Left forelimb (tissue), 1 donor: ENCODE measurements at regions not wholly inside any gene's neighbourhood (a gene's known extent, or its start where the extent isn't known, plus 50 kb on each side); places are given as distances from the start of the nearest gene placed in this dataset.

Experiments
- DNase-seq: peaks from one replicate; pipeline ENCODE4 v3.0.0-alpha.2; 2018; ENCODE audit warnings: low spot score

GRCh38 chr1:216916890-216917438 is 193.7 kb upstream of the ESRRG start:
- no peak for DNase-seq

DNA sequence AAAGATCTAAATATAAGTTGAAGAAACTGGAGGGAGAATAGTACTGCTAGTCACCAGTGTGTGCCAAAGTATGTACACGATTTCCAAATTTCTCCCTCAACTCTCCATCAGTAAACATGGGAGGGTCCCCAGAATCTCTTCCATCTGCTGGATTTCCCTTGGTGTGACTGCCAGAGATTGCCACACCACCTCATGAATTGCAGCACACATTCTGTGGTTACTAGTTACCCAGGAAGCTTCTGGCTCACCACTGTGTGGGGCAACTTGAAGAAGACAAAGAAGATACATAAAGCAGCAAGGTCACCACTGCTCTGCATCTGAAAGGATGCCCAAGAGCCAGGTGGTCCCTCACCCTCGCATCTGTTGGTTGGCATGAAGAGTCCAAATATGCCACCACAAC is 191.7 kb upstream of the ESRRG start:
- no peak for DNase-seq

DNA sequence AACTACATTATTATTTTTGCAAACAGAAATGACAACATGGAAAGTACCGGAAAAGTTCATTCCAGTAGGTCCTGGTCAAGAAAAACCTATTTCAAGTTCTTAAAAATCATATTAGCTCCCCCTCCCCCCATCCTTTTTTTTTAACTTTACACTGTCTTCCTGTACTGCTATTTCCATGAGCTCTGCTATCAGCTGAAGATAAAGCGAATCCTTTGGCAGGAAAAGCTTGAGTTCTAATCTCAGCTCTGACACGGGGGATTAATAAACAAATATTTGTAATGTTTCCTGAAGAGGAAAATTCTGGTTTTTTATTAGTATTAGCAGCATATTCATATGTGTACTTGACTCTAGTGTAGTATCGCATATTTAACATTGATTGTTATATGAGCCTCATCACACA is 190.7 kb upstream of the ESRRG start:
- no peak for DNase-seq

DNA sequence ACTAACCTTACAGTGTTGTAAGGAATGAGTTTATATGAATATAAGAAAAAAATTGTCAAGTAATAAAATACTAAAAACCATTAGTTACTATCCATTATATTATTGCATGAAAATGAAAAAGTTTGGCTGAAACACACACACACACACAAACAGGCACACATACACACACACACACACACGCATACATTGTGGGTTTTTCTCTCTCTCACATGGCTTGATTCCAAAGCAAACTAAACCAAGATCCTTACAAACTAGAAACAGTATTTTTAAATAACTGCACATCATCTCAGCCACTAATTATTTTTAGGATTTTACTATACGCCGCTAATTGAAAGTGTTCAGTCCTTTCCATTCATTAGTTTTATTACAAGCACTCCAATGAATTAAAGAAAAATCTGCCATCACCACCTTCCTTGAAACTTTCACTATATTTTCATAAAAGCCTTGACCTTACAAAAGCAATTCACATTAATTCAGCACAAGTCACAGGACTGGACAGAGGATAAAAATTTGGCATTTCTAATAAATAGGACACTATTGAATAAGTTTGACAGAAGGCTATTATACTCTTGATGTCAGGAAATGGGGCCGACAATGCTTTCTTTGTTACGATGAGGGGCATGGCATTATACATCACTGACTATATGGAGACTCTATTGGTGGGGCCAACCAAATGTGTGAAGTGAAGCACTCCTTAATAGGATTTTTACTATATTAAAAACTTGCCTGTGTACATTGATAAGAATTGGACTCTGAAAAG is 187.0 kb upstream of the ESRRG start:
- no peak for DNase-seq

DNA sequence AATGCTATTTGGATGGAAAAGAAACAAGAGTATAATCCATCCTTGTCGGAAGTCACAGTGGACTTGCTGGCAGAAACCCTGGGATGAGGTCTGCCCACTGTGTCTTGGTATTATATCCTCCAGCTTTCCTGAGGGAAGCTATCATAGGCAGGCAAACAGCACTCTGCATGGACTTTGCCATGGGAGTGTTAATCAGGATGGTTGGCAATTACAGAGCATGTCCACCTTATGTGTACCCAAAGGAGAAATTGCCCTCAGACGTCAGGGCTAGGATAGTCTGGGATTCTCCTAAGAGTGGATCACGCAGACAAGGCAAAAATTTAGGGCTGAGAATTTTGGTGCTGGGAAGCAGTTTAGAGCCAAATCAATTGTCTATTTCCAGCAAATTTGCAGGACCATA is 184.9 kb upstream of the ESRRG start:
- no peak for DNase-seq

DNA sequence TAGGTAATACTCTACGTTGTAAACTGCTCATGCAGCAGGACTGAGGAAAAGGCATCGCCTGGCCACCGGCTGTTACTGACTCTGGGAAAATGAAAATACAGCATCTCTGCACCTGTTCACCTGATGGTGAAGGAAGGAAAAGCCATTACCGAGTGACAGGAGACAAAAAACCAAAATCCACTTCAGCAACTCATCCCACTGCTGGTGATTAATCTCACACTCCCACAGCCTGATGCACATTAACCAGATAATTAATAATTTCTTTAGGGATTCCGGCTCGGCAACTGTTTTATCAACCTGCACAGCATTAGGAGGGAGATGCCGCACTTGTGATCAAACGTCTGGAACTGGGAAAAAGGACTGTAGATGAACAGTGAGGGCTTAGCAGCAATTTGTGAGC is 183.9 kb upstream of the ESRRG start:
- no peak for DNase-seq

- no peak for DNase-seq
Observed at GRCh38 chr1:216905781-216906180, 182.6 kb upstream of the ESRRG start.

GRCh38 chr1:216905137-216905536 is 181.9 kb upstream of the ESRRG start:
- no peak for DNase-seq

DNA sequence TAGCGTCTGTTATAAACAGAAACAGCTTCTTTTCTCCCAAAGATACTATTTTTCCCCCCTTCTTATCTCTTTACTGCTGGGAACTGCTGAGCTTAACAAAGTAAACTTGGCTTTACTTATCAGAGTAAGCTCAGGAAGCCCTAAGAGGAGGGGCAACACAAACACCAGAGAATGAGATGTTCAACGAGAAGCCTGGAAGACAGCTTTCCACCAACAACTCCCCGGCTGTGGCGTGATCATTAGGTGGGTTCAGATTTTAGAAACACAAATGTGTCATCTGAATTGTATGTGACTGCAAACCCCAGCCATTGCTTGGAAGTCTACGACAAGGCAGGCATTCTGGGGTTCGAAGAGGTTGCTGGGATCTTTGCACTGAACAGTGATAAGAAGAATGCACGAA is 181.2 kb upstream of the ESRRG start:
- DNase-seq: no peak

DNA sequence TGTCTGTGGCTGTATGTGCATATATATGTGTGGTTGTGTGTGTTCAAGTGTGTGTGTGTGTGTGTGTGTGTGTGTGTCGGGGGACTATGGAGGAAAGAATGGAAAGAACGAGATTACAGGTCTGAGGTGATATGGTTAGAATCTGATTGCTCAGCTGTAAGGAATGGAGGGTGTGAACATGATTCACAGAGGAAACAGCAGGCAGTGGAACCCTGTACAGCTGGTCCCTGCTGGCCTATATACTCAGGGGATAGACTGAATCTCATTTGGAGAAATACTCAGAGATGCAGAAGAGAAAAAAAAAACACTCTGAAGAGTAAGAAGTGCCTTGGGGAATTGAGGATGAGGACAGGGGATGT is 180.1 kb upstream of the ESRRG start:
- DNase-seq: no peak

DNA sequence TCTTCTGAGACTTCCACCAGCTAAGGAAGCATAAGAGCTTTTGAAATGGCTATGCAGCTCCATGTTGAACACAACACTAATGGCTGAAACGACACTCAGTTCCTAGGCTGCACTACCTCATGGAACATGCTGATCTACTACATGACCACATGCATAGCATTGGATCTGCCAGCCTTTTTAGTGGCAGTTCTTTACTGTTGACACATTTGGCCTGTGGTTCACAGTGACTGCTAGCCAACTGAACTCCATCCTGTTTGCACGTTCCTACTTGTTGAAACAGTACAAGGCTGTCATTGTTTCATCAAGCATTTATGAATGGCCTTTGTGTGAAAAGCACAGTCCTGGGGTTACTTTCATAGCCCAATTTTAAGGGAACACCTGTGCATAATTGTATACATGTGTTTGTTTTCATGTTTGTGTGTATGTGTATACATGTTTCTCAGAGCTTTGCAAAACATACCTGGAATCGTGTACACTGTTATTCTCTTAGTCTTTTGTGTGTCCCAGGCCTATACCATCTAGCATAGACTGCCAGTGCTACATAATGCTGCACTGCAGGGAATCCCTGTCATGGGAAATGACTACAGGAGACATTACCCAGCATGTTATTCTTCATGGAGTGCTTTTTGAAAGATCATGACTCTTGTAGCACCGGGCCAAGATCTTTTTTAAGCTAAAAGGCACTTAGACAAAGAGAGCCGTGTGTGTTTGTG is 179.6 kb upstream of the ESRRG start:
- DNase-seq: no peak

DNA sequence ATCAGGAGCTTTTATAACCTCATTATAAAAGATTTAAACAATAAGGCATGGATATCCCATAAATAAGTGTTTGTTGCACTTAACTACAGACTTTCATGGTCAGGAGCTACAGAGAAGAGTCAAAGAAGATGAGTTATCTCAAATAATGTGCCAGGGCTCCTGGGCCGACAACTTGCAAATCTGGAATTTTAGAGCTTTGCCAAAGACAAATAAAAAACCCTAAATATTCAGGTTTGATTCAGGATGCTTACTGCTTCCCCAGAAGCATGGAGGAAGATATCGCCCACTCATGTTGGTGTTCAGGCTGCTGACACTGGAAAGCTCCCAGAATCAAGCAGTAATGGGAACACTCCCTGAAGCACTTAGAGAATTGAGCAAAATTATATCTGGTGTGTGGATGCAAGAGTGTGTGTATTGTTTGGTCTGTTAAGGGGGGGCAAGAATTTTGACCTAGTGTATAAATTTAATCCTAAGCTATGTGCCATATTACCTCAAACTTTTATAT is 176.9 kb upstream of the ESRRG start:
- DNase-seq: no peak

DNA sequence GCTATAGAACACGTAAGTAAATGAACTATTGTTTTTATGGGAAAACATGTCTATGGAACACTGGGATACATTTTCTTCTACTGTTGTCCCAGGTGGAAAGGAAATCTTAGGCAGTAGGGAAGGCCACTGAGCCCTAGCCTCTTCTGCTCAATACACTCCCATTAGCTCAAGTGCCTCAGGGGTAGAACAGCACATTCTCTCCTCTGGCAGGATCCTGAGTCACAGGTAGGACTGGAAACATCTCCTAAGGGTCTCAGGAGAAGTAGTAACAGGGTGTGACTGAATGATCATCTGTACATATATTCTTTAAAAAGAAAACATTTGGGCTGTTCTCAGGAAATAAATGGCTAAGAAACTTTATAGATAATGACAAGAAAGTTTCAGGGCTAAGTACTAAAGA is 175.6 kb upstream of the ESRRG start:
- no peak for DNase-seq

DNA sequence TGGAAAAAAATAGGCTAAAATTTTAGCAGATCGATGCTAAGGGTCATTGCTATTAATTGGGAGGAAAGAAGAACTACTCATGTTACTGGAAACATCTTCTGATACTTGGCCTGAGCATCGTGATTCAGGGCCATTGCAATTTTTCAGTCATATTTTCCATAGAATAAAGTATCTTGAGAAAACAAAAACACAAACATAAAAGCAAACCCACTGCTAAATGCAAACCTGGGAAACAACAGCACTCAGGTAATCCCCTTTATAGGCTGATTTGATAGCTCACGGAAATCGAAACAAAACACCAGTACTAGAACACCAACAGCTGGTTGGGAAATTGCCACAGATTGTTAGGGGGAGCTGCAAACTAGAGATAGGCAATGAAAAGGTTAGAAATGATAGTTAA is 172.9 kb upstream of the ESRRG start:
- DNase-seq: no peak

DNA sequence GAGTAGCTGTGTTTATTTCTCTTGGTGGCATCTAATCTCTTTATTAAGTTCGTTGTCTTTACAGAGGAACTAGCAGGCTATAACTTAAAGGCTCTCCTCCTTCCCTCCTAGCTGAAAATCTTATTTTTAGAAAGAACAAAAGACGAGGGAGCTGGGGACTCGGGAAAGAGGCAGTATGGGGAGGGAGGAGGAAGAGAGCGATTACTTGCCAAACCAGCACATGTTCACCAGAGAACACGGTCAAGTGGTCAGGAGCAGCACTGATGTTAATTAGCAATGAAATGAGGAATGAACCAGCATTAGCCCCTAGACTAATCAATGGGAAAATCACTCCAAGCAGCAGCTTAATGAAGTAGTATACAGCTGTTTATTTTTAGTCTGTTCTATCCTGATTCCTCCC is 171.3 kb upstream of the ESRRG start:
- DNase-seq: no peak

- no peak for DNase-seq
Observed at GRCh38 chr1:216892581-216893160, 169.4 kb upstream of the ESRRG start.

- DNase-seq: no peak
Observed at GRCh38 chr1:216890871-216891270, 167.6 kb upstream of the ESRRG start.

DNA sequence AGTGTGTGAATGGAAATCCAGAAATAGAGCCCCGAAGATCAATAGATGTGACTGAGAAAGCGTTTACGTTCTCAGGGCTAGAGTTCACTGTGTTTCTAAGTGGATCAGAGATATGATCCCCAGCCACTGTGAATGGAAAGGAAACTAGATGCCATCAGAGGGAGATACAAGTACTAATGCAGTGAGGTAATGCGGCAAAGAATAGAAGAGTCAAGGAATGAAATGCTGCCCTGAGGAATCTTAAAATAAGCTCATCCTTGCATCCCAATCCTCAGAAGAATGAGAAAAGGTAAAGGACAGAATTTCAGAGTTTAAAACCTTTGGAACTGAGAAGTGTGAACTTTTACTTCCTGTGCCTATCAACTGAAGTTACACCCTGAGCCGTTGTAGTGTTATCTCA is 165.5 kb upstream of the ESRRG start:
- DNase-seq: no peak

DNA sequence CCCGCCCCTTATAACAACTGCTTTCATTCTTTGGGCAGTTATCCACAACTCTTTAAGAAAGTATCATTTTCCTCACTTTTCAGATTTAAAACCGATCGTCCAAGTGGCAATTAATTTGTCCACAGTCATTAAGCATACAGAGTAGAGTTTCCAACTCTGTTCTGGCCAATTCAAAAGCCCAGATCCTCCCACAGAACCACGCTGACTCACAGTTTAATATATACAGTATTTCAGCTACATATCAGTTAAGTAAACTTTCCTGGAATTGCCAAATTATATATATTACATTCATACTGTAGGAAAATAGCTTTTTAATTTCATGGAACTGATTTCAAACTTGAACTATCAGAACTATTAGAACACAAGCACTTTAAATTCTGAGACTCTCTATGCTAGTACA is 163.8 kb upstream of the ESRRG start:
- no peak for DNase-seq

- DNase-seq: no peak
Observed at GRCh38 chr1:216884614-216885229, 161.5 kb upstream of the ESRRG start.

DNA sequence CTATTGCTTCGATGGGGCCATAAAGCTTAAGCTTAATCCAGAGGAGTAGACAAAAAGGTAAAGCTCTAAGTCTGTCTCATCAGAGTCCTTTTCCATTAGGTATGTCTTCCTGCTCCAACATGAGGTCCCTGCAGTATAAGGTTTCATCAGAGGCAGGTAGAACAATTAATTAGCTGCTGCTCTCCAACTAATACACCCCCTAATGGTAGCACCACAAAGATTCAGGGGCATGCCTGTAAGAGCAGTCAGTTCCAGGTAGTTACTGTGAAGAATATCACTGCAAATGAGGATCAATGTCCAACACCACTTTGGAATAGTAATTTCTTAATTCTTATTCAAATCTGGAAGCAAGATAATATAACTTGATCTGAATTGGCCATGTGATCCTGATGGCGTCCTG is 160.3 kb upstream of the ESRRG start:
- no peak for DNase-seq

DNA sequence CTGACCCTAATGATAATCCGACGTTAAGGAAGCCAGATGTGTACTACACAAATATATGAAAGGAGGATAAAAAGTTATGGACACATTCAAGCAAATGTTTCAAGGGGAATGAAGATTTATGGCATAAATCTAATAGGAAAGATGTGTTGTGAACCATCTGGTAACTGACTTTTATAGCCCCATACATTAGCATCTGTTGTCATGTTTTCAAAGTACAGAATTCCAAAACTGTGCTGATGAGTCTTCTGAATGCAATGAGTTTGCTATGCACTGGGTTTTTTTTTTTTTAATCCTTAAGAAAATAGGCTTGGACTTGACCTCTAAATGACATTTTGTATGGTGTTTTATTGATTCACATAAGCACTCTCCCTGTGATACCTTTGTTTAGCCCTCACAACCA is 158.5 kb upstream of the ESRRG start:
- no peak for DNase-seq

GRCh38 chr1:216866714-216867113 is 143.5 kb upstream of the ESRRG start:
- DNase-seq: no peak
